ENCODE measurements at regions not wholly inside any gene's neighbourhood (a gene's known extent, or its start where the extent isn't known, plus 50 kb on each side); places are given as distances from the start of the nearest gene placed in this dataset.
"Not testable (repeated sequence)": the region's sequence is repeated elsewhere in the genome, so short reads cannot be mapped to it uniquely, and the experiment has no call there.

DNA sequence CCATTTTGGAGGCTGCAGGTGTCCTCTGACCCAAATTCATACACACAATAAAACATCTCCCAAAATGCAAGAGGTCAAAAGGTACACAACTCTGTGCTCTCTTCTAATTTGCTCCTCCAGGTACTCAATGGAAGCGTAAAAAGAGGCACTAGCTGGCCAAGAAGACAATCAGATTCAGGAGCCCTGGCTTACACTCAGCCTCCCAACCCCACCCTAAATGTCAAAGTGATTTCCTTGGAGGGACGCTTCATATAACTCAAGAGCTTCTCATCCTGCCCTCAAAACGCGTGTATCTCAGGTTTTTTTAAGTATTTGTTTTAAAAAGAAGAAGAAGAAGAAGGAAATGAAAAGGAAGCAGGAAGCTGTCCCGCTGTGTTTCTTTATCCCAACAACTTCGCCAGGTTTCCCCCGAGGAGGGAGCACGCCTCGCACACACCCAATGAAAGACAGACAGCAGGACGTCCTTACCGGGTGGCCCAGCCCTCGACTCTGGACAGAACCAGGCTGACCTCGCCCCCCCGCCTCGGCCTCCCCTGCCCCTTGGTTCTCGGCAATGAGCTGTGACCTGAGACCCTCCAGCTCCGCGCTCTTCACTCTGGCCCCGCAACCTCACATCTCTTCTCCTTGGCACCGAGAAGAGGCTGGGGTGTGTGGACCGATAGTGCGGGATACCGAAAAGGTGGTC, 620.7 kb upstream of the ZNF385D start:
- H3K27ac ChIP-seq (ENCODE audit: low read length): no peak overlapping the region
- peaks cover 53% of the 10 kb centered on the region for H3K27me3 ChIP-seq (ENCODE audit: insufficient read depth, low read length)
- H3K4me3 ChIP-seq (ENCODE audit: low read length): peak overlapping the region; percentile 71
- H3K36me3 ChIP-seq (ENCODE audit: insufficient read depth, low read depth, low read length): no peaks in the 10 kb centered on the region
- no peaks in the 10 kb centered on the region for H3K9me3 ChIP-seq (ENCODE audit: insufficient read depth, low read depth, low read length)
- H3K4me1 ChIP-seq (ENCODE audit: insufficient read depth, low read length): no peaks in the 10 kb centered on the region
- no peak overlapping the region; the same call in 1 of the 2 replicates for H3K9ac ChIP-seq (ENCODE audit: low read depth, low read length)

DNA sequence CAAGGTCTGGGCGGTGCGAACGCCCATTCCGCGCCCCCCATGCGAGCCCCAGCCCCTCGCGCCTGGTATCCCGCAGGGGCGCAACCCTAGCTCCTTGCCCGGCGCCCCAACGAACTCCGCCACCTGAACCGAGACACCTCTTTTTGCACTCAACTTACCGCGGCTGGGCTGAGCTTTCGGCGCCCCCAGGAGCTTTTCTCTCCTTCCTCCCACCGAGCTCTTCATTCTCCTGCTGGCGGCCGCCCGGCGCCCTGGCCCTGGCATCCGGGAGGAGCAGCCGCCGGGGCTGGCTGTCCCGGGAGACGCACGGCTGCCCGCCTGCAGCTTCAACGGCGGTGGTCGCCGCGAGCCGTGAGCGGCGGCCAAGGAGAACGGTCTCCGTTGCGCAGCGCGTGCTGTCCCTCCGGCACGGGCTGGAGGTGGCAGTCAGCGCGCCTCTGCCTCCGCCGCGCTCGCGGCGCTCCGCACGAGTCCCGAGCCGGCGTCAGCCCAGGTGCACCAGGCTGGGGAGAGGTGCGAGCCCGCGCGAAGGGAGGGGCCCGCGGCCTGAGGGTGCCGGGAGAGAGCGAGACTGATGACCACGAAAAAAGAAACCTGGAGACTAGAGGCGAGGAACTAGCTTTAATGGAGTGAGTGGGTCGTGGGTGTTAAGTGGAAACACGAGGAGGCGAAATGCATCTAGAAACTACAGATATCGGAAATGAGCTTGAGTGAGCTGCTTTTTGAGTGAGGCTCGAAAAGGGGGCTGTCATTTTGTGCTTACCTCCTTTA, 621.5 kb upstream of the ZNF385D start:
- Histone ChIP-seq H3K4me1 (ENCODE audit: insufficient read depth, low read length) (no peaks in the 10 kb centered on the region), H3K4me3 (ENCODE audit: low read length) (peak overlapping the region; percentile 71), H3K9me3 (ENCODE audit: insufficient read depth, low read depth, low read length) (no peaks in the 10 kb centered on the region), H3K27ac (ENCODE audit: low read length) (no peak overlapping the region), H3K27me3 (ENCODE audit: insufficient read depth, low read length) (peaks cover 53% of the 10 kb centered on the region), H3K36me3 (ENCODE audit: insufficient read depth, low read depth, low read length) (no peaks in the 10 kb centered on the region), H3K9ac (ENCODE audit: low read depth, low read length) (no peak overlapping the region; the same call in 1 of the 2 replicates)

DNA sequence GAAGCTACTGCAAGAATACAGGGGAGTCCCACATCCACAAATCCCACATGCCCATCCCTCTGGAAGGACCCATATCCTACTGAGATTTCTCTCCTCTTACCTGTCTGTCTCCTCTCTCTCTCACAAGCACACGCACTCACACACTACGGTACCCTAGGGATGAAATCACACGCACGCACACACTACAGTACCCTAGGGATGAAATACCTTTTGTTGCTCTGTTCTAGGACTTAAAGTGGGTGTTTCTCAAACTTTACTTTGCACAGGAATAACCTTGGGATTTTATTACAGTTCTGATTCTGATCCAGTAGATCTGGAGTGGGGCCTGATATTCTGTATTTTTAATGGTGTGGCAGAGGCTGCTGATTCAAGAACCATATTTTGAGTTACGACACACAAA, 622.2 kb upstream of the ZNF385D start:
- H3K27ac ChIP-seq (ENCODE audit: low read length): no peak overlapping the region
- H3K36me3 ChIP-seq (ENCODE audit: insufficient read depth, low read depth, low read length): no peaks in the 10 kb centered on the region
- peak overlapping the region; percentile 71; the same call in 1 of the 2 replicates for H3K4me3 ChIP-seq (ENCODE audit: low read length)
- no peaks in the 10 kb centered on the region for H3K4me1 ChIP-seq (ENCODE audit: insufficient read depth, low read length)
- no peak overlapping the region for H3K9ac ChIP-seq (ENCODE audit: low read depth, low read length)
- peaks cover 53% of the 10 kb centered on the region for H3K27me3 ChIP-seq (ENCODE audit: insufficient read depth, low read length)
- no peaks in the 10 kb centered on the region for H3K9me3 ChIP-seq (ENCODE audit: insufficient read depth, low read depth, low read length)

DNA sequence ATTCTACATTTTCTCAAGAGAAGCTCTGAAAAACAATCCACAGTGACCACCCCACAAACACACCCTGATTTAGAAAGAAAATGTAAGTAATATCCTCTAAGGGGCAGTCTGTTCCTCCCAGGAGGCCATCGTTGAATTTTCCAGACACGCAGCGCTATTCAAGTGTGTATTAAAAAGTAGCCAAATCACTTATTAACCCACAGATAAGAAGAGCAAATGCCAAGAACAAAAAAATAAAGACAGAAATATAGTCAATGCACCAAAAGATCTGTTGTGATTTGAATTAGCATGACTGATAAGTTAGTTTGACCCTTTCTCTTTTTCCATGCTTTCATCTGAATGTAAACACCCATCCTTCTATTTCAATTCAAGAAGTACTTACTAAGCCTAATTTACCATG, 622.8 kb upstream of the ZNF385D start:
- Histone ChIP-seq H3K27me3 (ENCODE audit: insufficient read depth, low read length) (peaks cover 53% of the 10 kb centered on the region), H3K36me3 (ENCODE audit: insufficient read depth, low read depth, low read length) (no peaks in the 10 kb centered on the region), H3K27ac (ENCODE audit: low read length) (no peak overlapping the region), H3K4me1 (ENCODE audit: insufficient read depth, low read length) (no peaks in the 10 kb centered on the region), H3K4me3 (ENCODE audit: low read length) (no peak overlapping the region), H3K9ac (ENCODE audit: low read depth, low read length) (no peak overlapping the region), H3K9me3 (ENCODE audit: insufficient read depth, low read depth, low read length) (no peaks in the 10 kb centered on the region)

DNA sequence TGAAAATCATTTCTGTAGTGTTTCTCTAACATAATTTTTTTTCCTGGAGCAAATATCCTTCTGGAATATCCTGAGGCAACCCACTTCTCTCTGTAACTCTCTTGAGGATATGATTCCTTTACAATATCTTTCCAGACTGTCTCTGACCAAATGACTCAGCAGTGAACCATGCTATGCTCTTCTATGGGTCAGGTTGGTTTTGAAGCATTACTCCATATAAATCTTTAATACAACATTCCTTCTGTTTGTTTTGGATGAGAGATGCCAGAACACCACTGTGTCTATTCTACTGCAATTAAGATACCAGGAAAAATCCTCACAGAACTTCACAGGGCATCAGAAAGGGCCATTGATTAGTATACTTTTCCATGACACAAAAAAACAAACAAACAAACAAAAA, 626.4 kb upstream of the ZNF385D start:
- Histone ChIP-seq H3K9ac (ENCODE audit: low read depth, low read length) (no peak overlapping the region), H3K27ac (ENCODE audit: low read length) (no peak overlapping the region), H3K9me3 (ENCODE audit: insufficient read depth, low read depth, low read length) (no peaks in the 10 kb centered on the region), H3K27me3 (ENCODE audit: insufficient read depth, low read length) (peaks cover 28% of the 10 kb centered on the region), H3K4me3 (ENCODE audit: low read length) (no peak overlapping the region), H3K4me1 (ENCODE audit: insufficient read depth, low read length) (no peaks in the 10 kb centered on the region), H3K36me3 (ENCODE audit: insufficient read depth, low read depth, low read length) (no peaks in the 10 kb centered on the region)

DNA sequence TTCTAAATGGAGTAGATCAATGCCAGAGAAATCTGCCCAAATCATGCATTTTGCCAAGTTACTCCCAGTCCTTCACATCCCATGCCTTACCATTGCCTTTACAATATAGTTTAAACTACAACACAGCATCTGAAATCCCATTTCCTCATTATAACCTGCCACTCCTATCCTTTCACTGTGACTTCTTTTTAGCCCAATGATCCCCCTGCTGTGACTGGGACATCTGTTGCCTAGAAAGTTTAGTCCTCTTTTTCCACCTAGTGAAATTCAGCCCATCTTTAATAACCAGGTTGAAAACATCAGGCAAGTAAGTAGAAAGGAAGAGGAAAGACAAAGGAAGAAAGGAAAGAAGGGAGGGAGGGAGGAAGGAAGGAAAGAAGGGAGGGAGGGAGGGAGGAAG, 627.9 kb upstream of the ZNF385D start:
- H3K27ac ChIP-seq (ENCODE audit: low read length): no peak overlapping the region
- H3K4me1 ChIP-seq (ENCODE audit: insufficient read depth, low read length): no peaks in the 10 kb centered on the region
- no peaks in the 10 kb centered on the region for H3K9me3 ChIP-seq (ENCODE audit: insufficient read depth, low read depth, low read length)
- no peak overlapping the region for H3K9ac ChIP-seq (ENCODE audit: low read depth, low read length)
- no peak overlapping the region for H3K4me3 ChIP-seq (ENCODE audit: low read length)
- peaks cover 13% of the 10 kb centered on the region for H3K27me3 ChIP-seq (ENCODE audit: insufficient read depth, low read length)
- no peaks in the 10 kb centered on the region for H3K36me3 ChIP-seq (ENCODE audit: insufficient read depth, low read depth, low read length)

DNA sequence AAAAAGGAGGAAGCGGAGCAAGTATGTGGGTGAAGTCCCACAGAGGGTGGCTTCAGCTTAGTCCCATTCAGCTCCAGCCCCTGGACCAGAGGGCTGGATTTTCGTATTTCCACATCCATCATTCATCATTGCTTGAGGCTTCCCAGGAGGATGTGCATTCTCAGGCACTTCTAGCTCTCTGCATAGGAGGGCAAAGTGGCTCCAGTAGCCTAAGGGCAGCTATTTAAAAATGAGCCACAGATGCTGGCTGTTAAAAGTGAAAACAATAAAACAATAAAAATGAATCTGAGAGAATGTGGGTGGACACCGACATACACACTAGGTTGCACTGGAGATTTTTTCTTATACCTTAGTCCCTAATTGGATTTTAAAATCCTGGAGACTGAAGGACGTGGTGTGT, 629.2 kb upstream of the ZNF385D start:
- Histone ChIP-seq H3K36me3 (ENCODE audit: insufficient read depth, low read depth, low read length) (no peaks in the 10 kb centered on the region), H3K27ac (ENCODE audit: low read length) (no peak overlapping the region), H3K4me1 (ENCODE audit: insufficient read depth, low read length) (no peaks in the 10 kb centered on the region), H3K9me3 (ENCODE audit: insufficient read depth, low read depth, low read length) (no peaks in the 10 kb centered on the region), H3K9ac (ENCODE audit: low read depth, low read length) (no peak overlapping the region), H3K27me3 (ENCODE audit: insufficient read depth, low read length) (no peaks in the 10 kb centered on the region), H3K4me3 (ENCODE audit: low read length) (no peak overlapping the region)

DNA sequence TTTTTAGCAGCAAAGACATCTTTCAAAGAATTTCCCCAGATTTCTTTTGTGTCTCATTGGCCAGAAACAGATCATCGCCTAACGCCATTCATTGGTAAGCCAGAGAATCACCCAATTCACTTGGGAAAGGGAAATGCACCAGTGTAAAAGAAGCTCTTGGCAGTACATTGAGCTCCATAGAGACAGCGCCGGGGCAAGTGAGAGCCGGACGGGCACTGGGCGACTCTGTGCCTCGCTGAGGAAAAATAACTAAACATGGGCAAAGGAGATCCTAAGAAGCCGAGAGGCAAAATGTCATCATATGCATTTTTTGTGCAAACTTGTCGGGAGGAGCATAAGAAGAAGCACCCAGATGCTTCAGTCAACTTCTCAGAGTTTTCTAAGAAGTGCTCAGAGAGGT, 630.6 kb upstream of the ZNF385D start:
- H3K9ac ChIP-seq (ENCODE audit: low read depth, low read length); H3K4me1 ChIP-seq (ENCODE audit: insufficient read depth, low read length); H3K36me3 ChIP-seq (ENCODE audit: insufficient read depth, low read depth, low read length); H3K27ac ChIP-seq (ENCODE audit: low read length); H3K4me3 ChIP-seq (ENCODE audit: low read length); H3K27me3 ChIP-seq (ENCODE audit: insufficient read depth, low read length); H3K9me3 ChIP-seq (ENCODE audit: insufficient read depth, low read depth, low read length): not testable (repeated sequence)

DNA sequence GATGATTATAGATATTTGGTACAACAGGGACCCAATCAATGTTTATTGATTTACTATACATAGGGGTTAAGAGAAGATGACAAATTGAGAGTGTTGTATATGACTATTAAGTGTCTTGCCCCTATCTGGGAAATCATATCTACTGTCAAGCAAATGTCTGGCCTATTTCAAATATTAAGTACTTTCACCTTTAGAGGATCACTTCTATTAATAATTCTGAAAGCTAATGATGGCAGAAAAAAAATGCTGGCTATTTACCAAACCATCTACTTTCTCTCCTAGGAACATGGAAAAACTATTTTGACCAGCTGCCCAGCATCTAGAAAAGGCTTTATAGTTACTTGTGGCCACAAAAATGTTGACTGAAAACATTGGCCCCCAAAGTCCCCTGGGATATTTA, 632.3 kb upstream of the ZNF385D start:
- Histone ChIP-seq H3K9ac (ENCODE audit: low read depth, low read length) (no peak overlapping the region), H3K4me1 (ENCODE audit: insufficient read depth, low read length) (no peaks in the 10 kb centered on the region), H3K4me3 (ENCODE audit: low read length) (no peak overlapping the region), H3K36me3 (ENCODE audit: insufficient read depth, low read depth, low read length) (no peaks in the 10 kb centered on the region), H3K27ac (ENCODE audit: low read length) (no peak overlapping the region), H3K27me3 (ENCODE audit: insufficient read depth, low read length) (no peaks in the 10 kb centered on the region), H3K9me3 (ENCODE audit: insufficient read depth, low read depth, low read length) (no peaks in the 10 kb centered on the region)

DNA sequence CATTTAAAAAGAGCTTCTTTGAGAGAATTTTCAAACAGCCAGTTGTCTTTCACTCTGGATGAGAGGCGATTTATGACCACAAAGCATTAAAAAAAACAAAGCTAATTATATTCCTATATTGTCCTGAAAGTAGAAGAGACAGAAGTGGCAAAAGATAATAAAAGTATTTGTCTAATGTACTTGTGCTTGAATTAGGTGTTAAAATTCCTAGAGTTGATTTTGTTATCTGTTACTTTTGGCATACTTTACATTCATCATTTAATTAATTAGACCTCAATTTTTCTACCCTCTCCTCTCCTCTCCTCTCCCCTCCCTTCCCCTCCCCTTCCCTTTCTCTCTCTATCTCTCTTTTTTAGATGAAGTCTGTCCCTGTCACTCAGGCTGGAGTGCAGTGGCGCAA, 635.1 kb upstream of the ZNF385D start:
- Histone ChIP-seq H3K4me1 (ENCODE audit: insufficient read depth, low read length) (no peaks in the 10 kb centered on the region), H3K27ac (ENCODE audit: low read length) (no peak overlapping the region), H3K9ac (ENCODE audit: low read depth, low read length) (no peak overlapping the region)

DNA sequence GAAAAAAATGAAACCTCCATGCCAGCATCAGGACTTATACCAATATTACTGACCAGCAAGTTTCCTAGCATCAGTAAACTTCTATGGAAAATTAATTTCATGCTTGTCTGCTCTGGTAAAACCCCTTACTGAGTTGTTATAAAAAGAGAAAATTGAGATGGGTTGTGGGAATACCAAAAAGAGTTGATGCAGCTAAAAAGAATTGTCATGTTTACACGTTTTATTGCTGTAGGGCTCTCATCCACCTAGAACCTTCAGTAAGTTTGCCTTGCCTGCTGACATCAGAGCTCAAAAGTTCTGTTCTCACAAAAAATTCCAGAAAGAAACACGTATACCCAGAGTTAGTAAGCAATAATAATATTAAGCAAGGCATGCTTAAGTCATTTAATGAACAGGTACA, 641.3 kb upstream of the ZNF385D start:
- Histone ChIP-seq H3K36me3 (ENCODE audit: insufficient read depth, low read depth, low read length) (no peaks in the 10 kb centered on the region), H3K9ac (ENCODE audit: low read depth, low read length) (no peak overlapping the region), H3K9me3 (ENCODE audit: insufficient read depth, low read depth, low read length) (no peaks in the 10 kb centered on the region), H3K27me3 (ENCODE audit: insufficient read depth, low read length) (no peaks in the 10 kb centered on the region), H3K27ac (ENCODE audit: low read length) (no peak overlapping the region), H3K4me3 (ENCODE audit: low read length) (no peak overlapping the region), H3K4me1 (ENCODE audit: insufficient read depth, low read length) (no peaks in the 10 kb centered on the region)

More for the DNA sequence above, 635.1 kb upstream of the ZNF385D start:
- Histone ChIP-seq H3K9me3 (ENCODE audit: insufficient read depth, low read depth, low read length) (no peaks in the 10 kb centered on the region), H3K36me3 (ENCODE audit: insufficient read depth, low read depth, low read length) (no peaks in the 10 kb centered on the region), H3K27me3 (ENCODE audit: insufficient read depth, low read length) (no peaks in the 10 kb centered on the region), H3K4me3 (ENCODE audit: low read length) (no peak overlapping the region)

DNA sequence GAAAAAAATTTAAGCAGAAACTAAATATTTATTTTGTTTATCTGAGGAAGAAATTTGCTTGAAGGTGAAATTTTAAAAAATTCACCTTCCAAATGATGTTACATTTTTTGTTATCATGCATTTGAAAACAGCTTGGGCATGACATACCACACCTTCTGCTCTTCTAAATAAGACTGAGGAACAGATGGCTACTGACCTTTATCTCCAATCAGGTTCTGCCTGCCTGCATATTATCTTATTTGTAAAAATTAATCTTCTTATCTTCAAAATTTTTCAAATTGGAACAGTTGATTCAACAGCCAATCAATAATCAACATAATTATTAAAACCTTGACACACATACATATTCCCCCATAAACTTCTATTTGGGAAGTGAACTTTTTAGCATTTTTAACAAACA, 641.8 kb upstream of the ZNF385D start:
- no peak overlapping the region for H3K4me3 ChIP-seq (ENCODE audit: low read length)
- H3K27me3 ChIP-seq (ENCODE audit: insufficient read depth, low read length): no peaks in the 10 kb centered on the region
- no peak overlapping the region for H3K9ac ChIP-seq (ENCODE audit: low read depth, low read length)

More for the DNA sequence above, 641.8 kb upstream of the ZNF385D start:
- Histone ChIP-seq H3K36me3 (ENCODE audit: insufficient read depth, low read depth, low read length) (no peaks in the 10 kb centered on the region), H3K27ac (ENCODE audit: low read length) (no peak overlapping the region), H3K9me3 (ENCODE audit: insufficient read depth, low read depth, low read length) (no peaks in the 10 kb centered on the region), H3K4me1 (ENCODE audit: insufficient read depth, low read length) (no peaks in the 10 kb centered on the region)
